NCI-H1092 (cell line): ENCODE measurements at regions not wholly inside any gene's neighbourhood (a gene's known extent, or its start where the extent isn't known, plus 50 kb on each side); places are given as distances from the start of the nearest gene placed in this dataset.

Experiments used
- DNase-seq: peaks from one replicate; lab custom pipeline; 2025; lab: John Stamatoyannopoulos, UW

DNA sequence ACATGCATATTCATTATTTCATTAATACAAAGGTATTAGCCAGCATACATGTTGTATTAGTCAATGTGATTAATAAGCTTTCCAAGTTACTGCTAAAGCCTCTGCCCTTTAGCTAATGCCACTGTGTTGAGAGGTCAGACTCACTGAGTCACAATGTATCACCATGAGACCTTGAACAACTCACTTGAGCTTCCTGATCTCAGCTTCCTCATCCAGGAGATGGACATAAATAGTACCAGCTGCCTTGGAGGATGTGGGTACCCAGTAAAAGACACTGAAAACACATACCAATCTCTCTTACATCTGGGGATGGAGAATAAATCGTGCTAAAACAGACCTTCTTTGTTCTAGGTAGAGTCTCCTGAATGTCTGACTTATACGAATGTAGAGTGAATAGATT lies 224.6 kb downstream of the EPHA4 start:
- no peak for DNase-seq

DNA sequence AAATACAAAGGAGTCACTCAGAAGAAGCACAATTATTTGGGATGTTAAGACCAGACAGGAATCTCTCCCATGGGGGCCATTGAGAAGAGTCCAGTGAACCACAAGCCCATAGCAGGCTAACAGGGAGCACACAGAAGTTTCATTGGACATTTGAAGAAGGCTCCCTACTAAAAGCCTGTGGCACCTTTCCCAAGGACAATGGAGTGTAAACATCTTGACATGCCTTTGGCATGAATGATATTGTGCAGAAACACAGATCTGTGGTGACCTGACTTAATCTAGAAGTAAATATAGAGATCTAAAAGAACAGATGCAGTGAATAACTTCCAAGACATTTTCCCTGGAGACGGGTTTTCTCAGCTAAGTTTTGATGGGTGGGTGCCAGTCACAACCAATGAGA lies 221.5 kb downstream of the EPHA4 start:
- no peak for DNase-seq

DNA sequence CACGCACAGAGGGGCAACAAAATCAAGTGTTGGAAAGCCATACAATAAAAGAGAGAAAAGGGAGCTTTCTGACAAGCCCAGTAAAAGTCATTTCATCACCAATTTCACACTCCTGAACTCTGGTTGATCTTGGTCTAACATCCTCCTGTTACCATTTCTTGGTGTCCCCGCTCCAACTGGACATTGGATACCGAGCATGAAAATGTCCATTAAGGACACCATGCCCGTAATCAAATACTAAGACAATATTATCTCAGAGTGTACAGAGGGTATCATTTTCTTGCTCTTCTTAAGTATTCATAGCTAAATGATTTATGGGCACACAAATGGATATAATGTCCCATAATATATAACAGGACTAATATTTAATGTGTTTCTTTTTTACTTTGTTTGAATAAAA lies 218.9 kb downstream of the EPHA4 start:
- no peak for DNase-seq

DNA sequence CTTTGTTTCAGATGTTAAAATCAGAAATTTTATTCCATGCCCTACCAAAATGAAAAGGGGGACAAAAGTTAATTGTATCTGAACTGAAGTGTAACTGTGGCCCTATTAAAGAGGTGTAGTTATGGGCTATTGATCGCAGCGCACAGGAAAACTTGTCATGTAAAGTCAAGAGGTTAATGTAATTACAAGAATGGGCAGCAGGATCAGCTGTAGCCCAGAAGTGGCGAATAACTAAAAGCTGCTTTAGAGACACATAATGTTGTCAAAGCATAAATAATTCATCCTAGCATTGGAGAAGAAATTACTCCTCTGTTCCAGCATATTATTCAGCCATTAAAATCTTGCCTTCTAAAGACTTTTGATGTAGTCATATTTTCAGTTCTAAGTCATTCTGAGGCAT lies 211.8 kb downstream of the EPHA4 start:
- no peak for DNase-seq

DNA sequence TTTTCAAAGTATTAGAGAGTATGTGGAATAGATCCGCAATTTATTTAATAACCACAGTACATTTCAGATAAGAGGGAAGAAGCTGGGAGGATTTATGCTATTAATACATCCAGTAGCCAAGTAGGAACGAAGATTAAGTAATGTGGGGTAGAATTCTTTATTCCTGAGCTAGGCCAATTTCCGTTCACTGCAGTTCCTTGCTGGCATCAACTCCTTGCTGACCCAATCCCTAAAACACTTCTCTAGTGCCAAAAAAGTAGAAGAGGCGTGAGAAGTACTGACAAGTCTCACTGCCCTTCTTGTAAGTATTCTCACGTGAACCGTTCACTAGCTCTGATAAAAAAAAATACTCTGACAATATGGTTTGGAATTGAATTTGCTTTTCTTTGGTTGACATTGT lies 211.4 kb downstream of the EPHA4 start:
- no peak for DNase-seq

DNA sequence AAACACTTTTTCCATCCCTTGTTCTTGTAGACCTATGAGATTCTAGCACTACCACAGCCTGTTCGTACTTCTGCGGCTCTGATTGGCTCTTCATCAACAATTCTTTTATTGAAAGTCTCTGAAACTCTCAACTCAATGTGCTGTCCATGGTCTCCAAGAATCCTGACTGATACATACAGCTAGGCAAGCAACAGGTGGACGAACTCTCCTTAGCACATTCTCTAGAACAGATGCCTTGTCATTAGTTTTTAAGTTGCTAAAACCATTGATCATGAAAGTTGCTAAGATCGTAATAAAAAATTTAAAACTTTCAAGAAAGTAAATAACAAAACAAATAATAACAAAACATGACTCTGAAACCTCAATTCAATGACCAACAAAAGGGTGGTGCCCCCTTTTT lies 210.5 kb downstream of the EPHA4 start:
- DNase-seq = no peak

DNA sequence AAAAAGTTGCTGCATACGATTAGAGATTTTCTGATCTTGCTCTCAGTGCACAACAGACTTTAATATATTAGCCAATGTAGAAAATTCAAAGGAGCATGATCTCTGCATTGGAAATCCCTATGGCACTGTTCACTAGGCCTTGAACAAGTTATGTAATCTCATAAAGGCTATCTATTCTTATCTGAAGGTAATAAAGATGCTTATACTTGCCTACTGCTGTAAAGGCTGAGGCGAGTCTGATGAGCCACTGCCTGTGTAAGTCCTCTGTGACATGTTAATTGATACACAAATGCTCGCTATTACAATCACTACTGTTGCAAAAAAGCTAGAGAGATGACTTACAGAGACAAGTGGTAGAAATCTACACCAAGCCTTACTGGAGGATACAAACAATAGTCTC lies 207.4 kb downstream of the EPHA4 start:
- no peak for DNase-seq
